ENCODE measurements at regions not wholly inside any gene's neighbourhood (a gene's known extent, or its start where the extent isn't known, plus 50 kb on each side); places are given as distances from the start of the nearest gene placed in this dataset.

GRCh38 chr16:55138298-55138697, 185.7 kb upstream of the IRX6 start:
- no peak for TF ChIP-seq CTCF (IDR thresholded peaks at IDR 0.05; ENCODE audit: low read depth, low read length, poor library complexity, severe bottlenecking)
- no peak for TF ChIP-seq EZH2phosphoT487 (IDR thresholded peaks at IDR 0.05; ENCODE audit: borderline replicate concordance, low read length)

All from DOHH2 (cell line).